ENCODE measurements at regions not wholly inside any gene's neighbourhood (a gene's known extent, or its start where the extent isn't known, plus 50 kb on each side); places are given as distances from the start of the nearest gene placed in this dataset.

DNA sequence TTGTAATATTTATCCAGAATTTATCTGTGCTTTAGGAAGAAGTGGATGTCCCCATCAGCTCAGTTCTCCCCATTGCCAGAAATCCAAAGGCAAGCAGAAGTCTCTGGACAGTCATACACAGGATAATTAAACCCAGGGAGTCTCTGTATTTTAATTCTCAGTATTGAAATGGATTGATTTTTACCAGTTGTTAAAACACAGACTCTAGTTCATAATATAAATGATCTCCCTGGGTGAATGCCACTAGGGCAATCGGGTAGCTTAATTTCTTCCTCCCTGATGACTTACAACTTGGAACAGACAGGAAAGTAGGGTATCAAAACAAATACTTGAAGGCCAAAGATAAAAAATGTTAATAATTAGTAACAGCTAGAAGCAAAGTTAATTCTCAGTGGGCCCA lies 66.5 kb upstream of the DAP start:
- BruUV-seq (replicated peaks): no TSS peak
- Mint-ChIP-seq H3K9me3 (ENCODE audit: unreplicated experiment) (peaks cover 8% of the 10 kb centered on the region), H3K27me3 (ENCODE audit: insufficient read depth, unreplicated experiment) (peaks cover 12% of the 10 kb centered on the region), H3K4me3 (ENCODE audit: unreplicated experiment) (no peak overlapping the region), H3K36me3 (ENCODE audit: insufficient read depth, unreplicated experiment) (no peaks in the 10 kb centered on the region), H3K27ac (ENCODE audit: low read depth, unreplicated experiment) (no peak overlapping the region), H3K4me1 (ENCODE audit: insufficient read depth, unreplicated experiment) (peaks cover 3% of the 10 kb centered on the region)
- ChIA-PET POLR2A (interaction anchor here (0.7 to 1.3 kb wide), 2 partner anchors 9 to 188 kb away, joined by 3 read pairs; no protein-coding TSS in a partner anchor), CTCF (interaction anchor here (0.6 to 0.9 kb wide), 3 partner anchors 9 to 511 kb away, joined by 3 to 4 read pairs (median 3); no protein-coding TSS in a partner anchor)
- no peak for TF ChIP-seq CTCF (IDR thresholded peaks at IDR 0.05; ENCODE audit: unreplicated experiment)
- intact Hi-C loops (cut with micrococcal nuclease): no loop called here
- DNase-seq (ENCODE audit: unreplicated experiment): no peak

DNA sequence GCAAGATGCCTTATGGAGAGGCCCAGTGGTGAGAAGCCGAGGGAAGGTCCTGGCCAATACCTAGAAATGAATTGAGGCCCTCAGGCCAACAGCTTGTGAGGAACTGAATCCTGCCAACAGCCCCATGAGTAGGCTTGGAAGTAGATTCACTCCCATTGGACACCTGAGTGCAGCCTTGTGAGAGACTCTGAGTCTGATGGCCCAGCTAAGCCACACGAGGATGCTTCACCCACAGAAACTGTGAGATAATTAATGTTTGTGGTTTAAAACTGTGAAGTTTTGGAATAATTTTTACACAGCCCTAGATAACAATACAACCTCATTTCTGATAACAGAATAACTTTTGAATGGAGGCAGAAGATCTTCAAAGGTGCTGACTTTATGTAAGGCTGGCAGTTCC lies 65.9 kb upstream of the DAP start:
- DNase-seq (ENCODE audit: unreplicated experiment): no peak
- intact Hi-C loops (cut with micrococcal nuclease): no loop called here
- TF ChIP-seq CTCF (IDR thresholded peaks at IDR 0.05; ENCODE audit: unreplicated experiment): no peak
- peaks cover 8% of the 10 kb centered on the region for H3K9me3 Mint-ChIP-seq (ENCODE audit: unreplicated experiment)
- no peaks in the 10 kb centered on the region for H3K36me3 Mint-ChIP-seq (ENCODE audit: insufficient read depth, unreplicated experiment)
- POLR2A ChIA-PET: interaction anchor here (0.7 to 1.3 kb wide), 2 partner anchors 10 to 188 kb away, joined by 3 read pairs; no protein-coding TSS in a partner anchor
- no TSS peak for BruUV-seq (replicated peaks)
- H3K4me1 Mint-ChIP-seq (ENCODE audit: insufficient read depth, unreplicated experiment): peaks cover 6% of the 10 kb centered on the region
- H3K4me3 Mint-ChIP-seq (ENCODE audit: unreplicated experiment): no peak overlapping the region
- CTCF ChIA-PET: interaction anchor here (0.6 kb wide), 2 partner anchors 80 to 512 kb away, joined by 3 read pairs; no protein-coding TSS in a partner anchor
- H3K27me3 Mint-ChIP-seq (ENCODE audit: insufficient read depth, unreplicated experiment): peaks cover 18% of the 10 kb centered on the region
- H3K27ac Mint-ChIP-seq (ENCODE audit: low read depth, unreplicated experiment): no peak overlapping the region

DNA sequence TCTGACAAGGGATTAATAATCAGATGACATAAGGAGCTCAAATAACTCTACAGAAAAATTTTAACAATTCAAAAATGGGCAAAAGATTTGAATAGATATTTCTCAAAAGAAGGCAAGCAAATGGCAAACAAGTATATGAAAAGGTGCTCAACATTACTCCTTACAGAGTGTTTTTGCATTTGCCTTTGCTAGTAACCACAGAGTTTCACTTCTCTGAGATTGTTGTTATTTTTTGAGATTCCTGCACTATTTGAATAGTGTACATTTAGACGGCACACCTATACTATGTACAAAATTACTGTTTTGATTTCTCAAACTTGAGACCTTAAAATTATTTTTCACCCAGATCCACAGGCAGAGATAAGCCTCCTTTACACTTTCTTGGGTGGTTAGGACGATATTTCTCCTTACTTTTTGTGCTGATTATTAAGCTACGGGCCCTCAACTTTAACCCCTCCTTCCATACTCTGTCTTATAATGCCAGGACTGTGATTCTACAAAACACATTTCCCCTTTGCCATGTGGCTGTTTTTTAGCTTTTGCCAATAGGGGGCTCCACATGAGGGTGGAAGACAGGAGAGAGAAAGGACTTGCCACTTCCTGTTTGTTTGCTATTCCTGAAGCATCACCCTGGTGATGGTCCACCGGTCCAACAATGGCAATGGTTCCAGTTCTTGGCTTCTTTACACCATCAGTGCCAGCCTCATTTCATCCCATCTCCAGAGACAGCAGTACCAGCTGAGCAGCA lies 65.0 kb upstream of the DAP start:
- CTCF ChIA-PET: no interaction called here
- DNase-seq (ENCODE audit: unreplicated experiment): no peak
- Mint-ChIP-seq H3K9me3 (ENCODE audit: unreplicated experiment) (peaks cover 8% of the 10 kb centered on the region), H3K36me3 (ENCODE audit: insufficient read depth, unreplicated experiment) (no peaks in the 10 kb centered on the region), H3K4me1 (ENCODE audit: insufficient read depth, unreplicated experiment) (peaks cover 6% of the 10 kb centered on the region), H3K27me3 (ENCODE audit: insufficient read depth, unreplicated experiment) (peaks cover 27% of the 10 kb centered on the region), H3K27ac (ENCODE audit: low read depth, unreplicated experiment) (no peak overlapping the region), H3K4me3 (ENCODE audit: unreplicated experiment) (no peak overlapping the region)
- intact Hi-C loops (cut with micrococcal nuclease): no loop called here
- no TSS peak for BruUV-seq (replicated peaks)
- no peak for TF ChIP-seq CTCF (IDR thresholded peaks at IDR 0.05; ENCODE audit: unreplicated experiment)
- POLR2A ChIA-PET: no interaction called here

- no peaks in the 10 kb centered on the region for H3K4me1 Mint-ChIP-seq (ENCODE audit: insufficient read depth, unreplicated experiment)
- no peak overlapping the region for H3K4me3 Mint-ChIP-seq (ENCODE audit: unreplicated experiment)
- peaks cover 75% of the 10 kb centered on the region for H3K27me3 Mint-ChIP-seq (ENCODE audit: insufficient read depth, unreplicated experiment)
- H3K9me3 Mint-ChIP-seq (ENCODE audit: unreplicated experiment): peaks cover 9% of the 10 kb centered on the region
- no peak for DNase-seq (ENCODE audit: unreplicated experiment)
- no TSS peak for BruUV-seq (replicated peaks)
- no peak overlapping the region for H3K27ac Mint-ChIP-seq (ENCODE audit: low read depth, unreplicated experiment)
- ChIA-PET POLR2A (no interaction called here), CTCF (interaction anchor here (1.3 kb wide), 1 partner anchor 27 kb away, joined by 3 read pairs; no protein-coding TSS in a partner anchor)
- no peaks in the 10 kb centered on the region for H3K36me3 Mint-ChIP-seq (ENCODE audit: insufficient read depth, unreplicated experiment)
- TF ChIP-seq CTCF (IDR thresholded peaks at IDR 0.05; ENCODE audit: unreplicated experiment): no peak
- intact Hi-C loops (cut with micrococcal nuclease): no loop called here
These were observed 51.2 kb upstream of the DAP start for GRCh38 chr5:10812218-10812617.

All from MCF 10A (cell line).